Mesothelial cell of epicardium (in vitro differentiated cells): ENCODE measurements at regions not wholly inside any gene's neighbourhood (a gene's known extent, or its start where the extent isn't known, plus 50 kb on each side); places are given as distances from the start of the nearest gene placed in this dataset.
"Not testable (repeated sequence)": the region's sequence is repeated elsewhere in the genome, so short reads cannot be mapped to it uniquely, and the experiment has no call there.

Experiments
- DNase-seq, 2 experiments: peaks; one replicate each; pipeline ENCODE4 v3.0.0; 2021; ENCODE audit warnings: low spot score in 2 of 2; ENCODE audit not compliant: unreplicated experiment in 2 of 2
- H3K27ac Mint-ChIP-seq: 2 replicates; pipeline ENCODE4 v1.8.0; 2021; ENCODE audit warnings: mixed read lengths
- H3K27me3 Mint-ChIP-seq: 2 replicates; pipeline ENCODE4 v1.8.0; 2021; ENCODE audit warnings: low read depth, mixed read lengths
- H3K36me3 Mint-ChIP-seq: 2 replicates; pipeline ENCODE4 v1.8.0; 2021; ENCODE audit warnings: mixed read lengths
- H3K4me1 Mint-ChIP-seq: 2 replicates; pipeline ENCODE4 v1.8.0; 2021; ENCODE audit warnings: mixed read lengths
- H3K4me3 Mint-ChIP-seq: 2 replicates; pipeline ENCODE4 v1.8.0; 2021; ENCODE audit warnings: mild to moderate bottlenecking, moderate library complexity, mixed read lengths
- H3K9me3 Mint-ChIP-seq: 2 replicates; pipeline ENCODE4 v1.8.0; 2021; ENCODE audit warnings: mixed read lengths
- TF ChIP-seq, protein P1 (sequence below): fragments of 200-600 bp; sonication (generic); IDR thresholded peaks from one replicate; pipeline ENCODE4 v1.5.0; 2021; ENCODE audit warnings: antibody characterized with exemption; ENCODE audit not compliant: unreplicated experiment

- Mint-ChIP-seq H3K4me1 (peaks cover 32% of the 10 kb centered on the region), H3K27me3 (no peaks in the 10 kb centered on the region), H3K9me3 (no peaks in the 10 kb centered on the region), H3K36me3 (no peaks in the 10 kb centered on the region), H3K4me3 (no peak overlapping the region), H3K27ac (no peak overlapping the region)
- TF ChIP-seq, protein P1, sequence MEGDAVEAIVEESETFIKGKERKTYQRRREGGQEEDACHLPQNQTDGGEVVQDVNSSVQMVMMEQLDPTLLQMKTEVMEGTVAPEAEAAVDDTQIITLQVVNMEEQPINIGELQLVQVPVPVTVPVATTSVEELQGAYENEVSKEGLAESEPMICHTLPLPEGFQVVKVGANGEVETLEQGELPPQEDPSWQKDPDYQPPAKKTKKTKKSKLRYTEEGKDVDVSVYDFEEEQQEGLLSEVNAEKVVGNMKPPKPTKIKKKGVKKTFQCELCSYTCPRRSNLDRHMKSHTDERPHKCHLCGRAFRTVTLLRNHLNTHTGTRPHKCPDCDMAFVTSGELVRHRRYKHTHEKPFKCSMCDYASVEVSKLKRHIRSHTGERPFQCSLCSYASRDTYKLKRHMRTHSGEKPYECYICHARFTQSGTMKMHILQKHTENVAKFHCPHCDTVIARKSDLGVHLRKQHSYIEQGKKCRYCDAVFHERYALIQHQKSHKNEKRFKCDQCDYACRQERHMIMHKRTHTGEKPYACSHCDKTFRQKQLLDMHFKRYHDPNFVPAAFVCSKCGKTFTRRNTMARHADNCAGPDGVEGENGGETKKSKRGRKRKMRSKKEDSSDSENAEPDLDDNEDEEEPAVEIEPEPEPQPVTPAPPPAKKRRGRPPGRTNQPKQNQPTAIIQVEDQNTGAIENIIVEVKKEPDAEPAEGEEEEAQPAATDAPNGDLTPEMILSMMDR: no peak
- no peak for DNase-seq
Observed at GRCh38 chr7:80037689-80038088, 96.9 kb upstream of the GNAI1 start.

GRCh38 chr7:80036107-80036506 lies 98.5 kb upstream of the GNAI1 start:
- no peaks in the 10 kb centered on the region for H3K27me3 Mint-ChIP-seq
- DNase-seq: no peak
- H3K27ac Mint-ChIP-seq: no peak overlapping the region
- no peaks in the 10 kb centered on the region for H3K36me3 Mint-ChIP-seq
- H3K9me3 Mint-ChIP-seq: no peaks in the 10 kb centered on the region
- H3K4me1 Mint-ChIP-seq: peaks cover 32% of the 10 kb centered on the region
- no peak overlapping the region for H3K4me3 Mint-ChIP-seq
- TF ChIP-seq, protein P1: no peak

DNA sequence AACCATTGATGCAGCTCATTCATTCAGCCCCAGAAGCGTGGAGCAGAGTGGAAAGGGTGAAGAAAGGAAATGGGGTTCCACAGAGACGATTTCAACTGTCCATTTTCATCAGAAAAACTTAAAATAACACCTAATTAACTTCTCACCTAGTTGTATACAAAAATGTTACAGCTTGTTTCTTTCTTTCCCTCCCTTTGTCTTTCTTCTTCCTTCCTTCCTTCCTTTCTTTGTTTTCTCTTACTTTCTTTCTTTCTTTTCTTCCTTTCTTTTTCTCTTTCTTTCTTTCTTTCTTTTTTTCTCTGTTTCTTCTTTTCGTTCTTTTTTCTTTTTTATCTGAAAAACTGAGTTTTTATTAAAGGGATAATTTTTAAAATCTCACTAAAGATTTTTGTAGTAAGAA lies 105.9 kb upstream of the GNAI1 start:
- Mint-ChIP-seq H3K9me3 (peaks cover 17% of the 10 kb centered on the region), H3K4me1 (peaks cover 8% of the 10 kb centered on the region), H3K27ac (no peak overlapping the region), H3K36me3 (peaks cover 7% of the 10 kb centered on the region), H3K4me3 (no peak overlapping the region), H3K27me3 (no peaks in the 10 kb centered on the region)
- TF ChIP-seq, protein P1: no peak
- DNase-seq: no peak

GRCh38 chr7:80027611-80028173 lies 106.9 kb upstream of the GNAI1 start:
- no peak for DNase-seq
- Mint-ChIP-seq H3K4me3 (no peak overlapping the region), H3K27me3 (no peaks in the 10 kb centered on the region), H3K36me3 (peaks cover 17% of the 10 kb centered on the region), H3K9me3 (peaks cover 27% of the 10 kb centered on the region), H3K4me1 (peaks cover 8% of the 10 kb centered on the region), H3K27ac (no peak overlapping the region)
- TF ChIP-seq, protein P1: no peak

GRCh38 chr7:80026766-80027165 lies 107.9 kb upstream of the GNAI1 start:
- Mint-ChIP-seq H3K4me1 (peaks cover 8% of the 10 kb centered on the region), H3K27ac (no peak overlapping the region), H3K9me3 (peaks cover 35% of the 10 kb centered on the region), H3K27me3 (no peaks in the 10 kb centered on the region), H3K36me3 (peaks cover 23% of the 10 kb centered on the region), H3K4me3 (no peak overlapping the region)
- no peak for DNase-seq
- TF ChIP-seq, protein P1: no peak

- not testable (repeated sequence) for H3K4me3 Mint-ChIP-seq, H3K4me1 Mint-ChIP-seq, DNase-seq, H3K27me3 Mint-ChIP-seq, H3K27ac Mint-ChIP-seq
- Mint-ChIP-seq H3K9me3 (peaks cover 40% of the 10 kb centered on the region), H3K36me3 (peaks cover 30% of the 10 kb centered on the region)
Observed at GRCh38 chr7:80020277-80020676, 114.4 kb upstream of the GNAI1 start.

- H3K4me1 Mint-ChIP-seq, H3K27me3 Mint-ChIP-seq, H3K4me3 Mint-ChIP-seq, DNase-seq, H3K27ac Mint-ChIP-seq: not testable (repeated sequence)
- Mint-ChIP-seq H3K9me3 (peaks cover 36% of the 10 kb centered on the region), H3K36me3 (peaks cover 26% of the 10 kb centered on the region)
Observed at GRCh38 chr7:80019809-80020207, 114.8 kb upstream of the GNAI1 start.
